Activated CD8-positive, alpha-beta memory T cell treated with anti-CD3 and anti-CD28 coated beads for 24 hours (primary cell): ENCODE measurements at regions not wholly inside any gene's neighbourhood (a gene's known extent, or its start where the extent isn't known, plus 50 kb on each side); places are given as distances from the start of the nearest gene placed in this dataset.

Experiments
- DNase-seq: peaks from one replicate; pipeline ENCODE4 v3.0.0-alpha.2; 2020

DNA sequence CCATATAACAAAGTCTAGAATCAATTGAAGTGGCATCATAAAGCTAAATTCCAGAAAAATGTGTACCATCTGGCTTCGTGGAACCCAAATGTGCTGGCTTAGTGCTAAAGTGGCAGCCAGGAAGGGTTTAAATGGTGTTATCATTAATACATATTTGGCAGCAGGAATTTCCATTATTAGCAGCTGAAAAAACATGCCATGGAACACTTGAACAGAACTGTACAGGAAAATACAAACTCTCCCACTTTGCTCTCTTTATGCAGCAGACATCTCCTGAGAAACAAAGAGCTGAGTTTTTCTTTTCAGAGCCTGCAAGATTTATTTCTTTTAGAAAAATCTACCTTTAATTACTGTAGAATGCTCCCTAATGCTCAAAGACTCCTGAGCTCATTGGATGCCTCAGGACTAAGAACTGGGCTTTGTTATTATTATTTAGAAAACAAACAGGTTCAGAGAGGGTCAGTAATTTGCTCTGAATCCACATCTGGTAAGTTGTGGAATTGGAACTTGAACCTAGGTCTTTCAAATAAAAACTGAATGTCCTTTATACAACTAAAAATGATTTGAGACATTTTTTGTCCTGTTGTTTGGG, 179.0 kb downstream of the LACC1 start:
- DNase-seq = no peak

DNA sequence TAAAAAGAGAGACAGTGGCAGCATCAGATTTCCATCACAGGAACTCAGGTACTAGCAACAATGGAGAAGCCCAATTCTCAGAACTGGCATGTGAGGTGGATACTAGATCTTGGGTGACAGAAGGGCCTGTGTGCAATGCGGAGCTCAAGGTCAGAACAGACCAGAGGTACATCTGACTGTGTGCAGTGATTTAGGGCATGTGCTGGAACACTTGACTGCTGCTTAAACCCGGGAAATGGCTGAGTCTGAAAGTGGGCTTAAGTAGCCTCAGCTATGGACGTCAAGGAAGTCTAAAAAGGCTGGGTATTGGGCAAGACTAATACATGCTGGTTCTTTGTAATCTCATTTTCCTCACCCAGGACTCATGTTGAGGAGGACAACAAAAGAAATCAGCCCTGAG, 182.2 kb downstream of the LACC1 start:
- DNase-seq = no peak

DNA sequence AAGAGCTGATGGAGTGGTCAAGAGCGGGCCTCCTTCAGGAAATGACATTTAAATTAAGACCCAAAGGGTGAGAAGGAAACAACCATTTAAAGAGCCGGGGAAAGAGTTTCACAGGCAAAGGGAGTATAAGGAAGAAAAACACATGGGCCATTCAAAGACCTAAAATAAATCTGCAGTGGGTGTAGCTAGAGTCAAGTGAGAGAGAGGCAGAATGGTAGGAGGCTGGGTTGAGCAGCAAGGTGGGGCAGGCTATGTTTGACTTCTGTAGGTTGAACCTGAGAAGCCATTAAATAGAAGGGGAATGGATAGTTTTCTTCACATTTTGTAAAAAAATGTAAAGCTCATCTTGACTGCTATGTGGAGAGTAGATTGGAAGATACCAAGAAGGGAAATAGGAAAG, 183.8 kb downstream of the LACC1 start:
- no peak for DNase-seq

DNA sequence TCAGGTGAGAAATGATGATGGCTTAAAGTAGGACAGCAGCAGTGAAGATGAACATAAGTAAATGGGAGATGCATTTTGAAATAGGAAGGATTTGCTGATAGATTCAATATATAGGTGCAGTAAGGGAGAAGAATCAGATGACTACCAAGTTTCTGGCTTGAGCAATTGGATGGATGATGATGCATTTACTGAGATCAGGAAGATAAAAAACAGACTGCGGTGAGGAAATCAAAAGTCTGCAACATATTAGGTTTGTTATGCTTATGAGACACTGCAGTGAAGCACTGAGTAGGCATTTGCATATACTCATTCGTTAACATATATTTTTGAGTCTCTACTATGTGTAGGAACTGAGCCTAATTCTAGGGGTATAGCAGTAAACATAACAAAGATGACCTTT, 184.2 kb downstream of the LACC1 start:
- DNase-seq = no peak

DNA sequence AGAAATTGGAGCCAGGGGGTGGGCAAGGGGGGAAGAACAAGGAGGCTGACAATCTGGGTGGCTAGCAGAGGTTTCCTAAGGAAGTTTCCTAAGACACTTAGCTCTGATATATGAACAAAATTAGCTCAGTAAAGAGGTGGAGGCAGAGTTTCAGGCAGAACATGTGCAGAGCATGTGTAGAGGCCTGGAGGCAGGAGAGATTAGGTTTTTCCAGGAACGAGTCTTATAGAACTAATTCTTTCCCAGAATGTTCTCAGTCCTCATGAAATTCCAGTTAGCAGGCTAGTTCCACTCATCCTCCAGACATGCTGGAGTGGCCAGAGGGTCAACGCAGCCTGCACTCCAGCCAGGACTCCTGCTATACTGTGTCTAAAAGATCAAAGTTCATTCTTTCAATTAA, 184.7 kb downstream of the LACC1 start:
- DNase-seq = no peak

DNA sequence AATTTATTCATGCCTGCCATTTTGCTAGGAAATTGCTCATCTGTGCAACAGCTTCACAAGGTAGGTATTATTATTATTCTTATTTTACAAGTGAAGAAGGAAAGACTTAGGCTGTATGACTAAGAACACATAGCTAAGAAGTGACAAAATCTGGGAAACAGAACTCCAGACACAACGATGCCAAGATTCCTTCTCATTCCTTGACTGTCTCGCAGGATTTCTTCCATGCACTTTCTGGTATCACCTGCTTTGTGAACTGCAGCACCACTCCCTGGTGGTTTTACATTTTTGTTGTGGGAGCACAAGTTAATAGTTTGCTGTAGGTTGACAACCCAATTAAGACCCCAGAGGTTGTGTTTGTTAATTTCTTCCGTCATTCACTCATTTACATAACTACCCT, 188.5 kb downstream of the LACC1 start:
- no peak for DNase-seq

DNA sequence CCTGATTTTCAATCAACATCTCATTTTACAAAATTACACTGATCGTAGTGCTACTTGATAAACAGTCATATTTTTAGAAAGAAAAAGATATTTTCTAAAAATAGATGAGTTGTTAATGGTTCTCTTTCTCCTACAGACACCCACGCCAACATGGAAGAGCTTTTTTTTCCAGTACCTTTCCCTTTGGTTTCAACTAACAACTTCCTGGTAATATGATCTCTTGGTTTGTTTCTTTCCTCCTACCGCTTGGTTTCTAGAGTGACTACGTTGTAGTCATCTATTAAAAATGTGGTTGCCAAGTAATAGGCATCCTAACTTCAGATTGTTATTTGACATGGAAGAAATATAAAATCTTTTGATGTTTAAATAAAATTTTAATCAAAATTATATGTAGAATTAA, 189.0 kb downstream of the LACC1 start:
- DNase-seq = no peak

DNA sequence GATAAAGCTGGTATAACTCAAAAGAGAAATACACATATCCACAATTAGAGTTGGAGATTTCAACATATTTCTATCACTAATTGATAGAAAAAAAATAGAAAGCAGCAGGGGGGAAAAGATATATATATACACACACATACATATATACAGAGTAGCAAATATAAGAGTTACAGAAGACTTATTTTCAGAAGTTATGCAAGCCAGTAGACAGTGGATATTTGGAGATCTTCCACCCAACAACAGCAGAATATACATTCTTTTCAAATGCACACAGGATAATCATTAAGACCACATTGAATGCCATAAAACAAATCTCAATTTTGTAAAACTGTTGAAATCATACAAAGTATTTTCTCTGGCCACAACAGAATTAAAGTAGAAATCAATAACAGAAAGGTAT, 192.8 kb downstream of the LACC1 start:
- no peak for DNase-seq

DNA sequence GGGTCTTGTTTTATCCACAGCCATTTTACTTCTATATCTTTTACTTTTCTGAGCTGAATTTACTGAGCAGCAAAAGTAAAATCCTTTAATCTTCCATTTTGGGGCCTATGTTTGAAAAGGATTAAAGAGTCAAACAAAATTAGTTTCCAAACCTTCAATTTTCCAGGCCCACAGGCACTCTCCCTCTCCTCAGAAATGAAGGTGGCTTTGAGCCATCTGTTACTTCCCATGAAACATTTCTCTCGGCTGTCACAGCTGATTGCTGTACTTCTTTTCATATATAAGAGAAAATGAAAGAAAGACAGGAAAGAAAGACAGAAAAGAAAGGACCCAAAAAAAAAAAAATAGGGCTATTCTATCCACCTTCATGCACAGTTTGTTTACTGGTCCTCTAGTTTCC, 194.9 kb downstream of the LACC1 start:
- DNase-seq = no peak

DNA sequence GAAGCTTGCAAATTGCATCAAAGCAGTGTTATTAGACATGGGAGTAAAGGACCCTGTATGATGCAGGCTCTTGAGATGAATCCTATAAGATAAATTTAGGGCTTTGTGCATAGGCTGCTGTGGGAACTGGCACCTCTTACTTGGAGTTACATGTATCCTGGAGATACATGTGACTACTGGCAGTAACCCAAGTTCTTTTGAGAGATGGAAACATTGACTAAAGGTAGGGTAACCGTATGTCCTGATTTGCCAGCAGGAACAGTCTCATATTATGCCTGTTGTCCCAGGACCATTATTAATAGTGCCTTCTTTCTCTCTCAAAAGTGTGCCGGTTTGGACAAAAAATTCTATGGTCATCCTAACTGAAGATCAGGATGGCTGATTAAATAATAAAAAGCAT, 195.4 kb downstream of the LACC1 start:
- DNase-seq = no peak

DNA sequence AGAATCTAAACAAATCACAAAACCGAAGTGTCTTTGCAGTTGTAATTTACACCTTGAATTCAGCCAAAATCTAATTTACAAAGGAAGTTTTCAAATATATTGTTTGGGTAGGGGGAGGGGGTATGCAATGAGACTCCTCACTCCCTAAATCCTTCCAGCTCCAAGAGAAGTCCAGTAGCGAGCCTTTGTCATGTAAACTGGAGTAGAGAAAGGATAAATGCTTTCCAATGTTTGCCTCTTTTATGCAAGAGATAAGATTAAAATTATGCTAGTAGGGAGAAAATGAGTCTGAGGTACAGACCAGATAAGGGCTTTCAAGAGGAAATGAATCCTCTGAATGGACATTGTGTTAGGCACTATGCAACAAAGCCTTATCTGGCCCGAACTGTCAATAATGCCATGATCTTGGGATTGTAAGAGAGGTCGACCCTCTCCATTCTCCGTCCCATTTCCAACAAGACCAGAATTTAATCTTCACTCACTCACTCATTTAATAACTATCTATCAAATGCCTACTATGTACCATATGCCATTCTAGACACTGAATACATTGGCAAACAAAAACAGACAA, 199.2 kb downstream of the LACC1 start:
- DNase-seq = no peak

DNA sequence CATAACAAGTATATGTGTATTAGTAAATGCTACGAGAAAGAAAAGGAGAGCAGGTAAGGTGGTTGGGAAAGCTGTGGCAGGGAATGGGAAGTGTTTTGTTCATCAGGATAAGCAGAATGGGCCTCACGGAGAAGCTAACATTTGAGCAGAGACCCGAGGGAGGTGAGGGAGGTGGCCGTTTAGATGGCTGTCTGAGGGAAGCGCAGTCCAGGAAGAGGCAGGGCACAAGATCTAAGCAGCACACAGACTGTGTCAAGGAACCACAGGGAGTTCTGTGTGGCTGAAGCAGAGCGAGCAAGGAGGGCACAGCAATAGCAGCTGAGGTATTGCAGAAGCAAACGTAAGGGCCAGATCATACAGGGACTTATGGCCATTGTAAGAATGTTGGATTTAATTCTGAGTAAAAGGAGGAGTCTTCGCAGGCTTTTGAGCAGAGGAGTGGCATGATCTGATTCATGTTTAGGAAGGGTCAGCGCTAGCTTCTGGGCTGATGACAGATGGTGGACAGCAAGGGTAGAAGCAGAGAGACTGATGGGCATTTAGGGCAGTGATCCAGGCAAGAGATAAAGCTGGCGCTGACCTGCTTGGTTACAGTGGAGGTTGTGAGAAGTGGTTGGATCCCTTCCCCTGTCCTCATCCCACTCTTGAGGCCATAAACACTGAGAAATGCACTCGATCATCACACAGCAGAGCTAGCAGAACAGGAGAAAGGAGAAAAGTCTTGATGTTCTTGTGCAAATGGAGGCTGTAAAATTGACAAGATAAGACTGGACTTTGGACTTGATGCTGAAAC, 199.9 kb downstream of the LACC1 start:
- DNase-seq = no peak

DNA sequence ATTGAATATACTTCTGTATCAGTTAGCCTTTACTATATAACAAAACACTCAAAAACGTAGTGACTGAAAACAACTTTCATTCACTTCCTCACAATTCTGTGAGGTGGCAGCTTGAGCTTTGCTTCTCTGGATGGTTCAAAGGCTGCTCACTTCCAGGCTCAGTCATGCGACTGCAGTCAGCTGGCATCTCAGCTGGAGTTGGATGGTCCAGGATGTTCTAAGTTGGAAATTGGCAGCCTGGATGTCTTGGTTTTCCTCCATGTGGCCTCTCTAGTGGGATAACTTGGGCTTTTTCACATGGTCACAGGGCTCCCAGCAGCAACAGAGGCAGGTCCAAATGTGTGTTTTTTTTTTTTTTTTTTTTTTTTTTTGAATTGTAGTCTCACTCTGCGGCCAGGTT, 204.4 kb downstream of the LACC1 start:
- DNase-seq = no peak

DNA sequence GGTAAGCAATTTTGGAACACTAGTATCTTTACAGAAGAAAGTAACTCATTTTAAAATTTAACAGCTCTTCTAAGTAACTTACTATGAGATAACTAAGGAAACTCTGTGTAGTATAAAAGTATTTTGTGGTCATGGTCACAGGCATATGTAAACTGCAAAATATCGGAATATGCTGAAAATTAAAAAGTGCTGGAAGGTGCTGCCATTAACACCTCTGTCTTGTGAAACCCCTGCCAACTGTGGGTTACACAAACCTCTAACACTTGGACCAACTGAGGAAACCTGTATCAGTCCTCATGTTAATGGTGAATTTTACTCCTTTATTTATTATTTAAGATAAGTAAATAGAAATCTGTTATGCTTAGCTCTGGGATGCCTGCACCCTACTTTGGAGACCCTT, 206.7 kb downstream of the LACC1 start:
- DNase-seq = no peak

DNA sequence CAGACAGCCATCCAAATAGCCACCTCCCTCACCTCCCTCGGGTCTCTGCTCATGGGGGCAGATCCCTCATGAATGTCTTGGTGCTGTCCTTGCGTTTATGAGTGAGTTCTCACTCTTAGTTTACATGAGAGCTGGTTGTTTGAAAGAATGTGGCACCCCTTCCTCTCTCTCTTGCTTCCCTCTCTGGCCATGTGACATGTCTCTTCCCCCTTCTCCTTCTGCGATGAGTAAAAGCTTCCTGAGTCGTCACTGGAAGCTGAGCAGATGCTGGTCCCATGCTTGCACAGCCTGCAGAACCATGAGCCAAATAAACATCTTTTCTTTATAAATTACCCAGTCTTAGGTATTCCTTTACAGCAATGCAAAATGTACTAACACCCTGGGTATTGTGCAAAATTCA, 208.7 kb downstream of the LACC1 start:
- DNase-seq = no peak

DNA sequence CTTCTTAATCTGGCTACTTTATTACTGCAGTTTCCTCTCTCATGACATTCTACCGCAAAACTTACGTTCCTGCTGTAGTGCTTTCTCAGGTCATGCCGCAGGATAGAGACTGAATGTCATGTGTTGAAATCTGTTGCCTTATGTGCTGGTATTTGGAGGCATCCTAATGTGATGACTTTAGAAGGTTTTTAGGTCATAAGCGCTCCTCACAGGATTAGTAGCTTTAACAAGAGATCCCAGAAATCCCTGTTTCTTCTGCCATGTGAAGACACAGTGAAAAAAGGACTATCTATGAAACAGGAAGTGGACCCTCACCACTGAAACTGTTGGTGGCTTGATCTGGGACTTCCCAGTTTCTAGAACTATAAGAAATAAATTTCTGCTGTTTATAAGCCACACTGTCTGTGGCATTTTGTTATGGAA, 209.3 kb downstream of the LACC1 start:
- DNase-seq = no peak

DNA sequence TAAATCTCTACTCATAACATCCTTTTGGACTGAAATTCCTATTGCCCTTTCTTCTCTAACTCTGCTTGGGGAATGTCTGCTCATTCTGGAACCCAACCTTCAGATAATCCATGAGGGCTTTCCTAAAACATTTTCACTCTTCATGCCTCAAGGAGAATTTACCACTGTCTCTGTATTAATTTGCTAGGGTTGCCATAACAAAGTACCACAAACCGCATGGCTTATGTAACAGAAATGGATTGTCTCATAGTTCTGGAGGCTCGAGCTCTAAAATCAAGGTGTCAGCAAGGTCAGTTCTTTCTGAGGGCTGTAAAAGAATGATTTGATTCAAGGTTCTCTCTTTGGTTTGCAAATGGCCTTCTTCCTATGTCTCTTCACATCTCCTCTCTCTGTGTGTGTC, 209.7 kb downstream of the LACC1 start:
- DNase-seq = no peak

DNA sequence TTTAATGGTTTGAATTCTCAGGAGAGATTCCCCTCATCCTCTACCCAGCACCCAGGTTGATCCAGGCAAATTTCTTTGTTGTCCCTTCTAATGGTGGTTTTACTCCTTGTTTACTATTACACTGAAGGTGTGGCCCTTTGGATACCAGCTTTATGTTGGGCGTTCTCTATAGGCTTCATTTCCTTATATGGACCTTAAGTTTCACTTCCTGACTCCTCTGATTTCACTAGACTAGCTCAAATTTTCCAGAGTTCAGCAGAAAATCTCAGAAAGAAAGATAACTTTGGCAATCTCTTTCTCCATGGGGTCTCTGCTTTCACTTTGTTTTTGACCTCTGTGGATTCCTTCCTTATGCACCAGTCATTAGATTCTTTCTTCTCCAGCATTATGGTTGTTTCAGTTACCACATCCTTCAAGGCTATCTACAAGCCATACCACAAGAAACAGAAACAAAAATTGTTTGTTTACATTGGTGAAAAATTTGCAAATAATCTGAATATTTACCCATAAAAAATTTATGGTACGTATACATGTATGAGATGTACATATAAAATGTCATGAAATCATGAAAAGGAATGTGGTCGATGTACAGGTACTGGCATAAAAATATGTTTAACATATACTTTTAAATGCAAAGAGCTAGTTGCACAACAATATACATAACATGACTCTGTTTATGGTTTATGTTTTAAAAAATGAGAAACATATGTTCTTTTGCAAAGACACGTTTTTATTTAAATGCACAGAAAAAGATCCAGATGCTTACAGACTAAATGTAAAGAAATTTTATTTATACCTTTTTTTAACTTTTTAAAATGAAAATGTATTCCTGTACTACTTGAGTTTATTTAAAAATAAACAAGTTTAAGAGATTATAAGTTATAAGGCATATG, 212.6 kb downstream of the LACC1 start:
- DNase-seq = no peak

DNA sequence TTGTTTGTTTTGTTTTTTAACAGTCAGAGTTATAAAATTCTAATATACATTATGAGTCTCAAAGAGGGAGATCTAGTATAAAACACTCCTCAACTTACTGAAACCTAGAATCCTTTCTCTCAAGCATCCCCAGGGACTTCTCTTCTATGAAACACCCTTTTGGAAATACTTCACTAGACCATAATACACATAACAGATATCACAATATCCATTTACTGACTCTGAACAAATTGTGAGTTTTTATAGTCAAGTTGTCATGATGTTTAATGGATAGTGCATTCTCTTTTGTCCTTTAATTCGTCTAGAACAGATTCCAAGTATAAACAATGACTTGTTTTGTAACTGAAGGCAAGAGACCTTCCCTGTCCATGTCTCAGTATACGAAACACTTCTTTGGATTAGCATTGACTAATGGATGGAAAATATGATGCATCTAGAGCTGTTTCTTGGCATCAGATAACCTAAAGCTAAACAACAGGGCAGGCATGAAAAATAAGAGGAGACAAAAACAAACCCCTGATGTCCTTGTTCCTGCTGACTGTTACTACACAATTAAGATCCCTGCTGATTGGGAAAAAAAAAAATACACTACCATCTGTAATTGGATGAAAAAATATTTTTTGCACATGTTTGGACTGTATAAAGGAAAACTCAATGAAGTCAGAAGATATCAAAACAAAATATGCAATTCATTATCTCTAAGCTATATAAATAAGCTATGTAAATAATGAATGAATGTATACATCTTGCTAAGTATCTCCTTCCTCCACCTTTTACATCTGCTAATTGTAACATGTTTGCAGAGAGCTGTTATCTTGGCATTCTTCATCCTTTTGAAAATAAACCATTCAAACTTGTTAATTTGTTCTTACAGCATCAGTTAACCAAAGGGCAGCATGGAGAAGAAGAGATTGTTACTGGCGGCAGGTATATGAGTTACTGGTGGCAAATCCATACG, 214.2 kb downstream of the LACC1 start:
- DNase-seq = no peak

DNA sequence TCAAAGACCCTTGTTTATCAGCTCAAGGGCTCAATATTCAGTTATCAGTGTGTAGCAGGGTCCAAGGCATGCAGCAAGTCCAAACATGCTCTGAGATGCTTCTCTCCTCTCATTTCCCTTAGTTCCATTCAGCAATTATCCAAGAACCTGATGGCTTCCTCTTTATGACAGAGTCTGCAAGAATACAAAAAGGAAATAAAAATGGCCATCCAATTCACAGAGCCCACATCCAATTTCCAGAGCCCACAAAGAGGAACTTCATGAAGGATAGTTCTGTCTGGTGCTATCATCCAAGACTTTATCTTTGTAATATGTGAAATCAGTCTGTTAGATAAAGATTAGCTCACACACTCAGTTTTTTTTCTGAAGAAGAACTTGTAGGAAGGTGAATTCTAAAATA, 217.2 kb downstream of the LACC1 start:
- DNase-seq = no peak

DNA sequence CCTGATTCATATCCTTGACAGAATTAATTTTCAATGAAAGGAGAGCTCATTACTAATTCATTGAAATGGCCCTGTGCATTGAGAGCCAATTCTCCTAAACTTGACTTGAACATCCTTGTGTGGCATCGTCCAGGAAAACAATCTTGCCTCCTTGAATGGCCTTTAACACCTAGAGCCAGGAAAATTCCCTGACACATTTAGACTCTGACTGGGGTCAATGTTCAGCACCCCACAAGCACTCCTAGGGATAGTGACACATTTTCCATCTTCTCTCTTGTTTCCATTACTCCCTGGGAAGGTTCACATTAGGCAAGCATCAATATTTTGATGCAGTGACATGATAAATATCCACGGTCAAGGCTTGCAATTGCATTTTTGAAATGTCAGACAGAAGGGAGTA, 218.9 kb downstream of the LACC1 start:
- DNase-seq = no peak

DNA sequence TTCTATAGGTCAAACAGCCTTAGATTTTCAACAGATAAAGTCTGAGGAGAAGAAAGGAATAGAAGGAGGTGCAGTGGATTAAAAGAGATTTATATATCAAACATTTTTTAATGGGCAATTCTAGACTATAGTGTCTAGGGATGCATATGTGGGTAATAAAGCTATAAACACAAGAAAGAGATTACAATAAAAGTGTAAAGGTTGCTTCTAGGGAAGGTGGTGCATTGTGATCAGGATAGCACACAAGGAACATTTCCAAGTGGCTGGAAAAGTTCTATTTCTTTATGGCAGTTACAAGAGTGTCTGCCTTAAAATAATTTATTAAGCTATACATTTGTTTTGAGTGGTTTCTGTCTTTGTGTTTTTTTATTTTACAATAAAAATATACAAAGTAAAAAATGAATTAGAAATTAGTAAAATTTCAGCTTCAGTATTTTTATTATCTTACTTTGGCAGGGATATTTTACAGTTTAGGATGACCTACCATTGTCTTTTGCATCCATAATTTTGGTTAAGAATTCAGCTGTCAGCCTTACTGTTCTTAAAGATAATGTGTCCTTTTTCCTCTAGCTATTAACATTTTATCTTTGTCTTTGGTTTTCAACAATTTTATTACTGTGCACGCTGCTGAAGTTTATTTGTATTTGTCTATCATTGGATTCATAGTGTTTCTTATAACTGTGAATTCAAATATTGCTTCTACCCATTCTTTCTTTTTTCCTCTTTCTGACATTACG, 221.8 kb downstream of the LACC1 start:
- no peak for DNase-seq
